NOMO-1 treated with DMSO at 0.1 percent for 48 hours (cell line): ENCODE measurements at regions not wholly inside any gene's neighbourhood (a gene's known extent, or its start where the extent isn't known, plus 50 kb on each side); places are given as distances from the start of the nearest gene placed in this dataset.

Experiments
- DNase-seq: peaks from one replicate; lab custom pipeline; 2025; ENCODE audit not compliant: unreplicated experiment; lab: John Stamatoyannopoulos, UW

- no peak for DNase-seq
Measured at GRCh38 chr1:30324251-30325084, 398.9 kb downstream of the MATN1 start.

DNA sequence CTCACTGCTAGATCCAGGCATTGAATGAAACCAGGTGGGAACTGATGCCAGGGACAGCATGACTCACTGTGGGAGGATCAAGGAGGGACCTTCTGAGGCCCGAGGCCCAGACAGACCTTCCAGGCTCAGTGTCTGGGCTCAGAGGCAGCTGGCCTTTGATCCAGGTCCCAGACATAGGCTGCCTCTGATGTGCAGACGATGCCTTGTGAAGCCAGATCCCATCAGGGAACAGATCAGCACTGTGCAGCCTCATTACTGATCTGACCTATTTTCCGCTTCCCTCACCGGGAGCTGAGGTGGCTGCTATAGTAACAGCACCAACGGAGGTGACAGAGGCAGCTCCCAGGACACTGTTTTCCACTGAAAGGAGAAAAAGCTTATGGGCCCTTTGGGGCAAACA is 399.5 kb downstream of the MATN1 start:
- DNase-seq: no peak

DNA sequence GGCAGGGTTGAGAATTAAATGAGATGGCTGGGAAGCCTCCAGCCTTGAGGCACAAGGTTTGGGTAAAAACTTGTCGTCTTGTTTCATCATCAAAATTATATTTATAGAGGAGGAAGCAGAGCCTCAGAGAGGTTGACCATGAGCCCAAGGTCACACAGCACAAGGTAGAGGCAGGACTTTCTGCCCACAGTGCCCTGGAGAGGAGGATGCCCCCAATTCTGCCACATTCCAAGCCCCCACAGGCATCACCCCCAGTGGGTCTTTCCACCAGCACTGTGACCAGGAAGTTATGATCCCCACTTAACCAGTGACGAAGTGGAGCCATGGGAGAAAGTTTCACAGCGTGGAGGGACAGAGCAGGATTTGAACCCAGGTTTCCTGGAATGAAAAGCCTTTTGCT is 400.0 kb downstream of the MATN1 start:
- no peak for DNase-seq

GRCh38 chr1:30322859-30323257 is 400.5 kb downstream of the MATN1 start:
- no peak for DNase-seq

GRCh38 chr1:30321996-30322858 is 401.2 kb downstream of the MATN1 start:
- no peak for DNase-seq

- DNase-seq: no peak
Measured at GRCh38 chr1:30321246-30321910, 402.0 kb downstream of the MATN1 start.

DNA sequence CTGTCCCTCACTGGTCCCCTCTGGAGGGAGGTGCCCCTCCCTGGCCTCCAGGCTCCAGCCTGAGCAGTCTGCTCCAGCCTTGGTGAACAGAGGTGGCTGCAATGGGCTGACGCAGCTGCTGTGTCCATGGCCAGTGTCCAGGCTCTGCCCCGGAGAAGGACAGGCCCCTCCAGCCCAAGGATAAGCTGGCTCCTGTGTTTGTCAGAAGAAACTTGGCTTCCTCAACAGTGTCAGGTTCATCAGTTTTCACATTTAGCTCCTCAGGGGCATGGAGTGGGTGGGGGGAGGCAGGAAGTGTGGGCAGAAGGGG is 402.8 kb downstream of the MATN1 start:
- no peak for DNase-seq

DNA sequence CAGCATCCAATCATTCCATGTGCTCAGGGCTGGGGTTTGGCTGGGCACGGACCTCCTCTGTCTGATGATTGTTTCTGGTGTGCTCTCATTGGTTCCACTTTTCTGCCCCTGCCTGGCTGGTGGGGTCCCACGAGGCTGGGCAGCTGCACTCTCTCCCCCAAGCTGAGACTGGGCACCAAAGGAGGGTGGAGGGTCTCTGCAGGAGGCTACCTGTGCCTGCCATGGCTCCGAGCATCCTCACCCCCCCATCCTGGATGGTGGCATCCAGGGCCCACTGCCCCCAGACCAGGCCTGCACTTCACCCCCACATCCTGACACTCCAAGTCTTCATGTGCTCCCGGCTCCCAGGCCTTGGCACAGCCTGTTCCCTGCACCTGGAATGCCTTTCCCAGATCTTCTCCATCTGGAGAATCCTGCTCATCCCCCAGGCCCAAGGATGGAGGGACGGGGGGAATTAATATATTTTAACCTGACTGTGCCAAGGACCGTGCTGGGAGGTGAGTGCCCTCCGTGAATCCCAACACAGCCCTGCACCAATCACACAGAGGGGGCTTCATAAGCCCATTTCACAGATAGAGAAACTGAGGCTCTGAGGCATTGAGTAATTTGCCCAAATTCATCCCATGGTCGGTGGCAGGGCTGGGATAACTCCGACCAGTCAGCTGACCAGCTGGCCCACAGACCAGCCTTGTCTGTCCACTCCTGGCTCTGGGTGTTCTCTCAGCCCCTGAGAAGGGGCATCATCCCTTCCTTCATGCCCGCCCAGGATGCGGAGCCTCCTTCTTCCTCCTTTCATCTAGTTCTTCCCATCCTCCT is 403.4 kb downstream of the MATN1 start:
- no peak for DNase-seq

GRCh38 chr1:30318864-30319718 is 404.3 kb downstream of the MATN1 start:
- no peak for DNase-seq

DNA sequence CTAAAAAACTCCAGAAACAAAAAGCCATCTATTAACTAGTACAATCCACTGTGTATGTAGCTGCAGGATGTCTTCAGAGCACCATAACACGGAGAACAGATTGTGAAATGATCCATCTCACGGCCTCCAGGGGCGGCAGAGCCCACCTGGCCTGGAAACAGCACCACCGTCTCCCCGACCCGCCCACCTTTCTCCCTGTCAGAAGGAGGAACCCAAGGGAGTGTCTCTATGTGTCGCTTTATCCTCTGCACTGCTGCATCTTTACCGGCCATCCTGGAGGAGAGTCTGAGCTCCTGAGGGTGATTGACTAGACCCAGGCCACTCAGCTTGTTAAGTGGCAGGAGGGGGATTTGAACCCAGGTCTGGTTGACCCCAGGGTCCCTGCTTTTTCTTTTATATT is 405.0 kb downstream of the MATN1 start:
- DNase-seq: no peak

GRCh38 chr1:30317921-30318320 is 405.5 kb downstream of the MATN1 start:
- DNase-seq: no peak

DNA sequence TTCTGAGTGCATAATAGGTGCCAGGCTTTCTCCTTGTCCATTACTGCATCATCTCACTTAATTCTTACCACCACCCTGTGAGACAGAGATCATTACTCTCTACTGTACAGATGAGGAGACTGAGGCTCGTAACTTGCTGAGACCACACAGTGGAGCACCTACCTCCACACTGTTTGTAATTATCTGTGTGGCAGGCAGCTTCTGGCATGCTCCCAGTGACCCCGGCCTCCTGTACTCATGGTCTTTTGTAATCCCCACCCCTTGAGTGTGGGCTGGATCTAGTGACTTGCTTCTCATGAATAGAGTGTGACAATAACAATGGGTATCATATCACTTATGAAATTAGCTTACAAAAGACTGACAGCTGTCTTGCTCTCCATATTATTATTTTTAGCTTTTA is 407.3 kb downstream of the MATN1 start:
- no peak for DNase-seq

DNA sequence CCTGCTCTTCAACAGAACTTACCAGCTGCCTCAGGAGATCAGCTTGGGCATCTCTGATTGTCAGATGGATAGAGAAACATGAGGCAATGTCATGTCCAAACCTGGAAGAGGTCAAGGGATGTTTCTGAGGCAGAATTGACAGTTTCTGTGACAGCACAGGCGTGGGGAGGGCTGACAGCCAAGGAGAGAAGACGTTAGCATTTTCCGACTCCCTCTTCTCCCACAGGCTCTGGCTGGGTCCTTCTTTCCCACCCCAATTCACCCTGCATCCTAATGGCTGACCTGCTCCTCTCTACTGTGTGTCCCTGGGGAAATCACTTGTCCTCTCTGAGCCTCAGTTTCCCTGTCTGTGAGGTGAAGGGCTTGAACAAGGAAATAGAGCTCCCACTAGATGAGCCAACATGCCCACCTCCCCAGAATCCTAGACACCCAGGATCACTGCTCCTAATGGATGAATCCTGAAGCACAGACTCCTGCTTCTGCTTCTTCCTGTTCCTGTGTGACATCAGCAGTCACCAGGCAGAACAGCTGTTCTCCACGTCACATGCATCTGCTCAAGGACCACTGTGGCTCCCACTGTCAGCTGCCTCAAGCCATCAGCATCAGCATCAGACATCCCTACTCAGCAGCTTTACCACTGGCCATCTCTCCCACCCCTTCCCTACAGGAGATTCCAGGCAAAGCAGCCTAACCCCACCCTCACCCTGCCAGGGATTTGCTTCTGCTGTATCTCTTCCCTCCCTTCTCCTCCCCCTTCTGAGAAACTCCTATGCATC is 408.0 kb downstream of the MATN1 start:
- no peak for DNase-seq

- DNase-seq: no peak
Measured at GRCh38 chr1:30314591-30314990, 408.8 kb downstream of the MATN1 start.

- DNase-seq: no peak
Measured at GRCh38 chr1:30313584-30313983, 409.8 kb downstream of the MATN1 start.

DNA sequence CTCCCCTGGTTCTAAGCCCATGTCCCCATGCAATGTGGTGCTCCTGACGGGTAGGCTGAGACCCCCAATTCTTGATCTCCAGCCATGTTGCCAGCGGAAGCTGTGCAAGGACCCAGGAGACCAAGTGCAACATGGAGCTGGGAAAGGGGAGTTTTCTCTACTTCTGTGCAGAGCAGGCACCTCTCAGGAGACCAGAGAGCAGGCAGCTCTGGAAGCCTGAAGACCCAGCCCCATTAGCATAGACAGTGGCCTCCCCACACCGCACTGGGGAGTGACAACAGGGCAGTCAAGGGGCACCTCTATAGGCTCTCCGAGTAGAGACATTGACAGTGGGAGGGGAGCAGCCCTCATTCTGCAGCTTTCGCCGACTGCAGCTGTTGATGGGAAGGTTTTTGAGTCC is 410.2 kb downstream of the MATN1 start:
- no peak for DNase-seq

DNA sequence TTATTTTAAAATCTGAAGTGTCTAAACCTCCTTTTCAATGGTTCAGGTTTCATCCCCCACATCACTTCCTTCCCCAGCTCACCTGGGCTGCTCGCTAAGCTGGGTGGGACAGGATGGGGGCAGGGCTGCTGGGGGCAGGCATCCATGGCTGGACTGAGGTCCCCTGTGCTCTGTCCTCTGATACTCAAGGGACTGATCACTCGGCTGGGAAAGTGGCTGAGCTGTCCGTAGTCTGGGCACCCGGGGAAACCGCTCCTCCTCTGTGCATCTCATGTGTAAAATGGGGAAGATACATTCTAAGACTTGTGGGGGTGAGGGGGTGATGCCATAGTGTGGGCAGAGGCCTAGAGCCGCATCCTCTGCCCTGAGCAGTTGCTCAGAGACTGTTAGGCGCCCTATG is 411.2 kb downstream of the MATN1 start:
- DNase-seq: no peak

- DNase-seq: no peak
Measured at GRCh38 chr1:30311749-30312148, 411.6 kb downstream of the MATN1 start.

- DNase-seq: no peak
Measured at GRCh38 chr1:30310966-30311742, 412.2 kb downstream of the MATN1 start.
